ENCODE measurements at regions not wholly inside any gene's neighbourhood (a gene's known extent, or its start where the extent isn't known, plus 50 kb on each side); places are given as distances from the start of the nearest gene placed in this dataset.

DNA sequence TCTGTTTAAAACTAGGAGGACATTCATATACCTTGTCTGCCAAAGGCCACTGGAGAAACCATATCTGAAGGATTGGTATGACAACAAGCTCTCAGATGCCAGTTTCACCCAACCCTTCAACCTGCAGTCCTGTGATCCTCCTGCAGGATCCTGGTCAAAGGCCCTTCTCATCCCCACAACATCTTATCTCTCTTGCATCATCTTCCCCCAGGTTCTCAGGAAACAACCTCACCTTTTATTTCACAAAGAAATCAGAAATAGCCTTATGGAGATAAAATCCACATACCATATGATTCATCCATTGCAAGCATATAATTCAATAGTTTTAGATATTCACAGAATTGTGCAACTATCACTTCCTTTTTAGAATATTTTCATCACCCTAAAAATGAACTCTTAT, 104.0 kb upstream of the DSCAM start:
- TF ChIP-seq, protein P1, sequence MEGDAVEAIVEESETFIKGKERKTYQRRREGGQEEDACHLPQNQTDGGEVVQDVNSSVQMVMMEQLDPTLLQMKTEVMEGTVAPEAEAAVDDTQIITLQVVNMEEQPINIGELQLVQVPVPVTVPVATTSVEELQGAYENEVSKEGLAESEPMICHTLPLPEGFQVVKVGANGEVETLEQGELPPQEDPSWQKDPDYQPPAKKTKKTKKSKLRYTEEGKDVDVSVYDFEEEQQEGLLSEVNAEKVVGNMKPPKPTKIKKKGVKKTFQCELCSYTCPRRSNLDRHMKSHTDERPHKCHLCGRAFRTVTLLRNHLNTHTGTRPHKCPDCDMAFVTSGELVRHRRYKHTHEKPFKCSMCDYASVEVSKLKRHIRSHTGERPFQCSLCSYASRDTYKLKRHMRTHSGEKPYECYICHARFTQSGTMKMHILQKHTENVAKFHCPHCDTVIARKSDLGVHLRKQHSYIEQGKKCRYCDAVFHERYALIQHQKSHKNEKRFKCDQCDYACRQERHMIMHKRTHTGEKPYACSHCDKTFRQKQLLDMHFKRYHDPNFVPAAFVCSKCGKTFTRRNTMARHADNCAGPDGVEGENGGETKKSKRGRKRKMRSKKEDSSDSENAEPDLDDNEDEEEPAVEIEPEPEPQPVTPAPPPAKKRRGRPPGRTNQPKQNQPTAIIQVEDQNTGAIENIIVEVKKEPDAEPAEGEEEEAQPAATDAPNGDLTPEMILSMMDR (IDR thresholded peaks at IDR 0.05), result no peak
- TF ChIP-seq ZFX (IDR thresholded peaks at IDR 0.05; ENCODE audit: borderline replicate concordance), result no peak

Measured in 22Rv1 (cell line).